Testis (tissue), 2 donors: ENCODE measurements at regions not wholly inside any gene's neighbourhood (a gene's known extent, or its start where the extent isn't known, plus 50 kb on each side); places are given as distances from the start of the nearest gene placed in this dataset.

Source experiments
- DNase-seq: peaks from one replicate; pipeline ENCODE4 v3.0.0-alpha.2; 2019
- H3K27ac ChIP-seq, 2 donors: fragments of 200-600 bp; sonication (generic); one replicate each; pipeline ENCODE4 v1.5.1; 2019
- H3K27me3 ChIP-seq: fragments of 200-600 bp; sonication (generic); one replicate; pipeline ENCODE4 v1.5.1; 2019
- H3K36me3 ChIP-seq: fragments of 200-600 bp; sonication (generic); one replicate; pipeline ENCODE4 v1.5.1; 2017; ENCODE audit warnings: low read depth; ENCODE audit errors: missing control alignments
- H3K4me1 ChIP-seq: fragments of 200-600 bp; sonication (generic); one replicate; pipeline ENCODE4 v1.5.1; 2019
- H3K4me3 ChIP-seq, 2 donors: fragments of 200-600 bp; sonication (generic); one replicate each; pipeline ENCODE4 v1.5.1; 2017 to 2019
- H3K9me3 ChIP-seq: fragments of 200-600 bp; sonication (generic); one replicate; pipeline ENCODE4 v1.5.1; 2017
- POLR2A ChIP-seq: fragments of 450-650 bp; IDR thresholded peaks from one replicate; pipeline ENCODE4 v1.6.1; 2017; ENCODE audit warnings: antibody characterized with exemption, mild to moderate bottlenecking, moderate library complexity
- WGBS, 2 donors: methylation state at CpG; one replicate each; pipeline ENCODE4 v1.1.5; 2018; 5-methylcytosine and 5-hydroxymethylcytosine counted together
- intact Hi-C: fragments of 100-400 bp; cut with DNase I; formaldehyde crosslinking; loops from one replicate; pipeline ENCODE4 v1.15.1; 2023; ENCODE audit warnings: low total_unique reads
- TF ChIP-seq, protein P1 (sequence below), 3 experiments: fragments of 450-650 bp in 2 of 3; fragments of 200-600 bp in 1 of 3; sonication (generic) in 1 of 3; IDR thresholded peaks; one replicate each; pipeline ENCODE4 v1.5.1; 2016 to 2019; ENCODE audit warnings: antibody characterized with exemption in 3 of 3, mild to moderate bottlenecking in 2 of 3, moderate library complexity in 1 of 3

- no peak for DNase-seq
- no peak overlapping the region for H3K27ac ChIP-seq
- no peak overlapping the region for H3K4me3 ChIP-seq
- no peaks in the 10 kb centered on the region for H3K36me3 ChIP-seq
- H3K27me3 ChIP-seq: no peaks in the 10 kb centered on the region
- no peak for TF ChIP-seq POLR2A
- TF ChIP-seq, protein P1, sequence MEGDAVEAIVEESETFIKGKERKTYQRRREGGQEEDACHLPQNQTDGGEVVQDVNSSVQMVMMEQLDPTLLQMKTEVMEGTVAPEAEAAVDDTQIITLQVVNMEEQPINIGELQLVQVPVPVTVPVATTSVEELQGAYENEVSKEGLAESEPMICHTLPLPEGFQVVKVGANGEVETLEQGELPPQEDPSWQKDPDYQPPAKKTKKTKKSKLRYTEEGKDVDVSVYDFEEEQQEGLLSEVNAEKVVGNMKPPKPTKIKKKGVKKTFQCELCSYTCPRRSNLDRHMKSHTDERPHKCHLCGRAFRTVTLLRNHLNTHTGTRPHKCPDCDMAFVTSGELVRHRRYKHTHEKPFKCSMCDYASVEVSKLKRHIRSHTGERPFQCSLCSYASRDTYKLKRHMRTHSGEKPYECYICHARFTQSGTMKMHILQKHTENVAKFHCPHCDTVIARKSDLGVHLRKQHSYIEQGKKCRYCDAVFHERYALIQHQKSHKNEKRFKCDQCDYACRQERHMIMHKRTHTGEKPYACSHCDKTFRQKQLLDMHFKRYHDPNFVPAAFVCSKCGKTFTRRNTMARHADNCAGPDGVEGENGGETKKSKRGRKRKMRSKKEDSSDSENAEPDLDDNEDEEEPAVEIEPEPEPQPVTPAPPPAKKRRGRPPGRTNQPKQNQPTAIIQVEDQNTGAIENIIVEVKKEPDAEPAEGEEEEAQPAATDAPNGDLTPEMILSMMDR (IDR thresholded peaks at IDR 0.05): no peak
- no peaks in the 10 kb centered on the region for H3K9me3 ChIP-seq
- intact Hi-C loops: no loop called here
- H3K4me1 ChIP-seq: no peaks in the 10 kb centered on the region
- WGBS, 2 donors: 78 to 88% methylated on average over 1 of the region's 1 CpG
These were observed 171.2 kb upstream of the PRPS1L1 start for GRCh38 chr7:18198868-18199267.

DNA sequence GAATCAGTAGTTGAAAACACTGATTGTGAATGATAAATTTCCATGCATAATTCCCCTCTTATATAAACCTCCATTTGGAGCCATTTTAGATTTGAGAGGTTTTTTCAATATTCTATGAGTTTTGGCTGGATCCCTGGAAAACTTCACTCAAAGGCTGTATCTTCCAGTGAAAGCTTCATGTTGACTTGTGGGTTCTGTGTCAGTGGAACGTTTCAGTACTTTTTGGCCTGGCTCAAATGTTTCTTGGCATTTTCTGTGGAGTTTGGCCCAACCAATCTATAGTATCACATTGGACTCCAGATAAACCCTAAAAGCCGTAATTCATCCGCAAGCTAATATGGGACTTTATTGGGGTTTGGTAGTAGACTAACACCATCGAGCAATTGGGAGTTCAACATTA lies 172.6 kb upstream of the PRPS1L1 start:
- H3K4me1 ChIP-seq: no peaks in the 10 kb centered on the region
- WGBS, 2 donors: 70 to 83% methylated on average over 4 of the region's 4 CpGs

GRCh38 chr7:18200855-18201254 lies 173.2 kb upstream of the PRPS1L1 start:
- TF ChIP-seq, protein P1 (IDR thresholded peaks at IDR 0.05): no peak
- TF ChIP-seq POLR2A: no peak
- H3K27me3 ChIP-seq: no peaks in the 10 kb centered on the region
- no peak overlapping the region for H3K4me3 ChIP-seq
- H3K27ac ChIP-seq: no peak overlapping the region
- WGBS, 2 donors: 90 to 92% methylated on average over 8 of the region's 8 CpGs
- no peaks in the 10 kb centered on the region for H3K4me1 ChIP-seq
- no peaks in the 10 kb centered on the region for H3K9me3 ChIP-seq
- H3K36me3 ChIP-seq: no peaks in the 10 kb centered on the region
- intact Hi-C loops: no loop called here
- DNase-seq: no peak

More for the DNA sequence above, 172.6 kb upstream of the PRPS1L1 start:
- no peaks in the 10 kb centered on the region for H3K36me3 ChIP-seq
- H3K27ac ChIP-seq: no peak overlapping the region
- intact Hi-C loops: no loop called here
- H3K27me3 ChIP-seq: no peaks in the 10 kb centered on the region
- no peak for DNase-seq
- no peak overlapping the region for H3K4me3 ChIP-seq
- H3K9me3 ChIP-seq: no peaks in the 10 kb centered on the region
- TF ChIP-seq, protein P1 (IDR thresholded peaks at IDR 0.05): no peak
- no peak for TF ChIP-seq POLR2A

- Histone ChIP-seq H3K9me3 (no peaks in the 10 kb centered on the region), H3K27me3 (no peaks in the 10 kb centered on the region), H3K36me3 (no peaks in the 10 kb centered on the region), H3K27ac (no peak overlapping the region), H3K4me1 (no peaks in the 10 kb centered on the region), H3K4me3 (no peak overlapping the region)
- TF ChIP-seq, protein P1 (IDR thresholded peaks at IDR 0.05): no peak
- TF ChIP-seq POLR2A: no peak
- intact Hi-C loops: no loop called here
- DNase-seq: no peak
These were observed 173.7 kb upstream of the PRPS1L1 start for GRCh38 chr7:18201350-18201749.

DNA sequence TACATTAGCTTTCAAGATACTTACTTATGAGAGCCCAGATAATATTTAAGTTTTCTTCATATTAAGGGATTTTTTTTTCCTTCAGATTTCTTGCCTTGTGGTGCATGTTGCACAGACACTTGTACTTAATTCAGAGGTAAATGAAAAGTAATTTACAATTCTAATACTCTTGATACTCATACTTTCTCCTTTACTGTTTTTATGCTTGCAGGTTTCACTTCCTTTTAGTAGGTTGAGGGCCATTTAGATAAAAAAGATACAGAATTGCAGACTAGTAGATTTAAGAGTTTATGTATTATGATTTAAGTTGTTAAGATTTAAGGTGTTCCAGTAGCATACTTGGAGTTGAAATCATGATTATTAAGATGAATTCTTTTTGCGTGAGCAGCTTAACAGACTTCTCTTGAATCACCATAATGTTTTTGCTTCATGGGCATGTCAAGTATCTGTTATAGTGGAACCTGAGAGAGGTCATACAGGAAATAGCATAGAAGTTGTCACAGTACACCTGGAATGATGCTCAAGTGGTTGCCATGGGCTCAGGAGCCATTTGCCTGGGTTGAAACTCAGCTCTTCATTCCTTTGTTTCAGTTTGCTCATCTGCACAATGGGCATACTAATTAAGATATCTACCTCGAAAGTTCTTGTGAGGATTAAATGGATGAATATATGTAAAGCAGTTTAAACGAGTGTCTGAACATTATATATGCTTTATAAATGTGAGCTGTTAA lies 174.8 kb upstream of the PRPS1L1 start:
- 90 to 94% methylated on average over 3 of the region's 3 CpGs for WGBS, 2 donors
- Histone ChIP-seq H3K4me1 (no peaks in the 10 kb centered on the region), H3K36me3 (no peaks in the 10 kb centered on the region), H3K27me3 (no peaks in the 10 kb centered on the region), H3K27ac (no peak overlapping the region), H3K4me3 (no peak overlapping the region), H3K9me3 (no peaks in the 10 kb centered on the region)
- no peak for TF ChIP-seq POLR2A
- TF ChIP-seq, protein P1 (IDR thresholded peaks at IDR 0.05): no peak
- no peak for DNase-seq
- intact Hi-C loops: no loop called here
